Mesendoderm (in vitro differentiated cells): ENCODE measurements at regions not wholly inside any gene's neighbourhood (a gene's known extent, or its start where the extent isn't known, plus 50 kb on each side); places are given as distances from the start of the nearest gene placed in this dataset.
"Not testable (repeated sequence)": the region's sequence is repeated elsewhere in the genome, so short reads cannot be mapped to it uniquely, and the experiment has no call there.

ENCODE experiments used
- DNase-seq: peaks from one replicate; pipeline ENCODE4 v3.0.0; 2013
- H2AK5ac ChIP-seq: 2 replicates; pipeline ENCODE4 v1.6.1; 2013; ENCODE audit warnings: low read length, inconsistent platforms
- H2BK120ac ChIP-seq: 2 replicates; pipeline ENCODE4 v1.6.1; 2013; ENCODE audit warnings: low read depth, mild to moderate bottlenecking, low read length, moderate library complexity, mixed read lengths
- H2BK15ac ChIP-seq: replicated peaks from 2 replicates; pipeline ENCODE4 v1.6.1; 2013; ENCODE audit warnings: low read depth, mild to moderate bottlenecking, moderate library complexity
- H2BK5ac ChIP-seq: 2 replicates; pipeline ENCODE4 v1.6.1; 2013; ENCODE audit warnings: low read length, inconsistent platforms
- H3K18ac ChIP-seq: 2 replicates; pipeline ENCODE4 v1.6.1; 2013; ENCODE audit warnings: mild to moderate bottlenecking, low read length, mixed read lengths
- H3K23ac ChIP-seq: one replicate; pipeline ENCODE4 v1.6.1; 2013; ENCODE audit warnings: low read length
- H3K27ac ChIP-seq: 2 replicates; pipeline ENCODE4 v1.5.1; 2013; ENCODE audit warnings: low read depth, mild to moderate bottlenecking, inconsistent platforms, low read length, moderate library complexity
- H3K27me3 ChIP-seq: 2 replicates; pipeline ENCODE4 v1.6.1; 2013; ENCODE audit warnings: low read length, control low read depth, mild to moderate bottlenecking, inconsistent platforms; ENCODE audit not compliant: insufficient read depth, poor library complexity
- H3K36me3 ChIP-seq: 2 replicates; pipeline ENCODE4 v1.6.1; 2013; ENCODE audit warnings: low read length, inconsistent platforms; ENCODE audit not compliant: control insufficient read depth, insufficient read depth
- H3K4ac ChIP-seq: one replicate; pipeline ENCODE4 v1.6.1; 2013; ENCODE audit warnings: low read depth, mild to moderate bottlenecking, low read length, moderate library complexity
- H3K4me1 ChIP-seq: 2 replicates; pipeline ENCODE4 v1.6.1; 2013; ENCODE audit warnings: low read depth, low read length, inconsistent platforms; ENCODE audit not compliant: control insufficient read depth
- H3K4me2 ChIP-seq: 2 replicates; pipeline ENCODE4 v1.6.1; 2013; ENCODE audit warnings: low read length
- H3K4me3 ChIP-seq: 2 replicates; pipeline ENCODE4 v1.5.1; 2013; ENCODE audit warnings: mild to moderate bottlenecking, low read length
- H3K56ac ChIP-seq: one replicate; pipeline ENCODE4 v1.6.1; 2013; ENCODE audit warnings: low read length
- H3K79me1 ChIP-seq: 2 replicates; pipeline ENCODE4 v1.6.1; 2013; ENCODE audit warnings: low read length, inconsistent platforms
- H3K79me2 ChIP-seq: 2 replicates; pipeline ENCODE4 v1.6.1; 2013; ENCODE audit warnings: mild to moderate bottlenecking, low read length; ENCODE audit not compliant: control insufficient read depth, insufficient read depth
- H3K9ac ChIP-seq: 2 replicates; pipeline ENCODE4 v1.6.1; 2013; ENCODE audit warnings: low read length, inconsistent platforms
- H4K5ac ChIP-seq: one replicate; pipeline ENCODE4 v1.6.1; 2013; ENCODE audit warnings: low read length
- H4K8ac ChIP-seq: one replicate; pipeline ENCODE4 v1.6.1; 2013; ENCODE audit warnings: low read depth, mild to moderate bottlenecking, control low read depth, low read length, moderate library complexity
- WGBS: extraction: QIAGEN DNeasy Blood & Tissue Kit; methylation state at CpG from one replicate; pipeline ENCODE4 v1.1.7; 2013; ENCODE audit warnings: low lambda C conversion rate, missing lambda C conversion rate; ENCODE audit not compliant: insufficient coverage; ENCODE audit errors: extremely low coverage; 5-methylcytosine and 5-hydroxymethylcytosine counted together

GRCh38 chr9:78697618-78698017, 400.7 kb downstream of the PSAT1 start:
- no peak overlapping the region for H2BK120ac ChIP-seq
- DNase-seq, result no peak
- WGBS, result no CpG with 5 or more reads among the region's 1 CpG

DNA sequence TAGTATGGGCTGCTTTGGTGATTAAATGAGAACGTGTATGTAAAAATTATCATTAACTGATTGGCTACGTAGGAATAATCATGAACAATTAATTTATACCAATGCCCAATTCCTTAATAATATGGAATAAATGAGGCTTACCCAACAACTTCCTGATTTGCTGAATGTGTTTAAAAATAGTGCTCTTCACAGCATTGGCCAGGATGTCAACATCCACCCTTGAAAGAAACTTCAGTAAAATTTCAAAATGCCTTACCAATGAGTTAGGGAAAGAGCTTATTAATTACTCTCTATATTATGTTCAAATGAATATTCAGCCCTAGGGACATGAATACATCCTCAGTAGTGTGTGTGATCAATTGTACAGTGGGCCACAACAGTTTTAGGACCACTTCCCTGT, 401.4 kb downstream of the PSAT1 start:
- Histone ChIP-seq H2AK5ac (no peak overlapping the region), H2BK5ac (no peak overlapping the region), H3K9ac (no peak overlapping the region), H2BK15ac (no peak overlapping the region), H3K79me1 (no peaks in the 10 kb centered on the region), H3K4me3 (no peak overlapping the region), H3K4me1 (no peaks in the 10 kb centered on the region), H3K4me2 (no peak overlapping the region), H3K4ac (no peak overlapping the region), H2BK120ac (no peak overlapping the region), H3K36me3 (no peaks in the 10 kb centered on the region), H3K27me3 (no peaks in the 10 kb centered on the region), H3K23ac (no peak overlapping the region), H3K27ac (no peak overlapping the region), H3K18ac (no peak overlapping the region), H3K56ac (no peak overlapping the region), H4K8ac (no peak overlapping the region), H3K79me2 (no peaks in the 10 kb centered on the region), H4K5ac (no peak overlapping the region)
- WGBS, result no CpG with 5 or more reads among the region's 2 CpGs
- DNase-seq, result no peak

More at GRCh38 chr9:78697618-78698017, 400.7 kb downstream of the PSAT1 start:
- Histone ChIP-seq H3K4me2 (no peak overlapping the region), H3K79me1 (no peaks in the 10 kb centered on the region), H3K36me3 (no peaks in the 10 kb centered on the region), H3K4me1 (no peaks in the 10 kb centered on the region), H2BK15ac (no peak overlapping the region), H3K27me3 (no peaks in the 10 kb centered on the region), H3K23ac (no peak overlapping the region), H2AK5ac (no peak overlapping the region), H3K56ac (no peak overlapping the region), H2BK5ac (no peak overlapping the region), H3K4me3 (no peak overlapping the region), H3K18ac (no peak overlapping the region), H3K9ac (no peak overlapping the region), H3K79me2 (no peaks in the 10 kb centered on the region), H4K5ac (no peak overlapping the region), H3K27ac (no peak overlapping the region), H3K4ac (no peak overlapping the region), H4K8ac (no peak overlapping the region)

- H3K27ac ChIP-seq, H3K4me3 ChIP-seq, H4K8ac ChIP-seq, H4K5ac ChIP-seq, H2BK120ac ChIP-seq, H3K79me1 ChIP-seq, H2BK15ac ChIP-seq, H3K4me1 ChIP-seq, H3K36me3 ChIP-seq, H3K9ac ChIP-seq, H3K79me2 ChIP-seq, H3K56ac ChIP-seq, H3K27me3 ChIP-seq, H3K18ac ChIP-seq, H3K4ac ChIP-seq, H2BK5ac ChIP-seq, DNase-seq, H3K23ac ChIP-seq, H2AK5ac ChIP-seq, H3K4me2 ChIP-seq: not testable (repeated sequence)
- no CpG with 5 or more reads among the region's 3 CpGs for WGBS
These were observed 402.3 kb downstream of the PSAT1 start for GRCh38 chr9:78699217-78699616.

DNA sequence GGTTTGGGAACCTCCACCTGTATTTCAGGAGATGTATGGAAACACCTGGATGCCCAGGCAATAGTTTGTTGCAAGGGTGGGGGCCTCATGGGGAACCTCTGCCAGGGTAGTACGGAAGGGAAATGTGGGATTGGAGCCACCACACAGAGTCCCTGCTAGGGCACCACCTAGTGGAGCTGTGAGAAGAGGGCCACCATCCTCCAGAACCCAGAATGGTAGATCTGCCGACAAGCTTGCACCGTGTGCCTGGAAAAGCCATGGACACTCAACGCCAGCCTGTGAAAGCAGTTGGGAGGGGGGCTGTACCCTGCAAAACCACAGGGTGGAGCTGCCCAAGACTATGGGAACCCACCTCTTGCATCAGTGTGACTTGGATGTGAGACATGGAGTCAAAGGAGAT, 407.2 kb downstream of the PSAT1 start:
- not testable (repeated sequence) for H2AK5ac ChIP-seq, H3K4me3 ChIP-seq, H2BK5ac ChIP-seq, H3K79me2 ChIP-seq, H3K27ac ChIP-seq, H3K56ac ChIP-seq, H2BK15ac ChIP-seq, H3K4ac ChIP-seq, H4K5ac ChIP-seq, H4K8ac ChIP-seq, H3K27me3 ChIP-seq, H3K36me3 ChIP-seq, H3K79me1 ChIP-seq, H3K23ac ChIP-seq, H3K18ac ChIP-seq, H2BK120ac ChIP-seq, H3K9ac ChIP-seq, H3K4me1 ChIP-seq, H3K4me2 ChIP-seq
- no CpG with 5 or more reads among the region's 4 CpGs for WGBS
- DNase-seq, result peak; percentile 83

DNA sequence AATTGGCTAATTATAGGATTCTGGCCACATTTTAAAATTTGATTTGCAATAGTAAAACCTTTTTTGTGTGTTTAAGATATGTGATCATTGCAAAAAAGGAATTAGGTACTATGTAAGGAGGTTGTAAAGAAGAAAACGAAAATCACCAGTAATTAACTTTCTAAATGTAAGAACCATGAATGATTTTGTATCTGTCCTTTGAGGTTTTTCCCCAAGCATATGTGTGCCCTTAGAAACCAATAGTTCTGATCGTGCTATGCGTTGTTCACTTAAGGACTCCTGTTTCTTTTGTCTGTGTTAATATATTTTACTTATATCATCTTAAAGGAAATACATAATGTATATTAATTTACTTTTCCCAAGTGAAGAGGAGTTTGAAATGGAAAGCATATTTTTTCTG, 410.2 kb downstream of the PSAT1 start:
- H3K27me3 ChIP-seq, result no peaks in the 10 kb centered on the region
- no peak overlapping the region for H3K23ac ChIP-seq
- H4K8ac ChIP-seq, result no peak overlapping the region
- no peak overlapping the region for H2BK120ac ChIP-seq
- H3K79me1 ChIP-seq, result no peaks in the 10 kb centered on the region
- H3K4me1 ChIP-seq, result no peaks in the 10 kb centered on the region
- no peak overlapping the region for H4K5ac ChIP-seq
- no peaks in the 10 kb centered on the region for H3K36me3 ChIP-seq
- H3K18ac ChIP-seq, result no peak overlapping the region
- H2BK15ac ChIP-seq, result no peak overlapping the region
- H3K4me2 ChIP-seq, result no peak overlapping the region
- no CpG with 5 or more reads among the region's 3 CpGs for WGBS
- H3K79me2 ChIP-seq, result no peaks in the 10 kb centered on the region
- no peak overlapping the region for H3K27ac ChIP-seq
- no peak overlapping the region for H3K4me3 ChIP-seq
- DNase-seq, result no peak
- H3K56ac ChIP-seq, result no peak overlapping the region
- H3K4ac ChIP-seq, result no peak overlapping the region
- no peak overlapping the region for H2BK5ac ChIP-seq
- no peak overlapping the region for H3K9ac ChIP-seq
- no peak overlapping the region for H2AK5ac ChIP-seq

- no peak overlapping the region for H3K27ac ChIP-seq
These were observed 410.6 kb downstream of the PSAT1 start for GRCh38 chr9:78707481-78707991.

More at GRCh38 chr9:78707481-78707991, 410.6 kb downstream of the PSAT1 start:
- no peak overlapping the region for H3K23ac ChIP-seq
- H3K18ac ChIP-seq, result no peak overlapping the region
- no peak for DNase-seq
- H2BK120ac ChIP-seq, result no peak overlapping the region
- H3K56ac ChIP-seq, result no peak overlapping the region
- H3K79me2 ChIP-seq, result no peaks in the 10 kb centered on the region
- no peak overlapping the region for H4K5ac ChIP-seq
- H3K4ac ChIP-seq, result no peak overlapping the region
- H3K4me1 ChIP-seq, result no peaks in the 10 kb centered on the region
- no peaks in the 10 kb centered on the region for H3K36me3 ChIP-seq
- no CpG with 5 or more reads among the region's 1 CpG for WGBS
- H3K4me2 ChIP-seq, result no peak overlapping the region
- H2BK5ac ChIP-seq, result no peak overlapping the region
- no peak overlapping the region for H3K9ac ChIP-seq
- H3K79me1 ChIP-seq, result no peaks in the 10 kb centered on the region
- no peaks in the 10 kb centered on the region for H3K27me3 ChIP-seq
- no peak overlapping the region for H4K8ac ChIP-seq
- H2BK15ac ChIP-seq, result no peak overlapping the region
- no peak overlapping the region for H3K4me3 ChIP-seq
- H2AK5ac ChIP-seq, result no peak overlapping the region
